NCI-H226 (cell line): ENCODE measurements at regions not wholly inside any gene's neighbourhood (a gene's known extent, or its start where the extent isn't known, plus 50 kb on each side); places are given as distances from the start of the nearest gene placed in this dataset.
"Not testable (repeated sequence)": the region's sequence is repeated elsewhere in the genome, so short reads cannot be mapped to it uniquely, and the experiment has no call there.

Experiments used
- DNase-seq: peaks from one replicate; pipeline ENCODE4 v3.0.0-alpha.2; 2015

DNA sequence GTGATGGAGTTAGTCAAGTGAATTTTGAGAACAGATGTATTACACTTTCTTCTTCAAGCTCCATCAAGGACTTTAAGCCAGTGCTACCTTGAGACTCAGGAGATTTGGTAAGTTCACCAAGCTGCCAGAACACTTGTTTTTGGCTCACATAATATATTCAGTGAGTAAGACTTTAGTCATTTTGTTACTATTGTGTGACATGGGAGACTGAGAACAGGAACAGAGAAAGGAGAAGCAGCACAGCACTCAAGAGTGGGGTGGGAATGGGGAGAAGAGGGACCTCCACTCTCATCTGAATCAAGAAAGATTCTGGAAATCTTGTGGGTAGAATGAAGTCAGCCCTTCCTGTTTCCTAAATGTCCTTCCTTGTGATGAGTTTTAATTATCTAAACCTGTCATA is 87.3 kb upstream of the TET2 start:
- DNase-seq = no peak

DNA sequence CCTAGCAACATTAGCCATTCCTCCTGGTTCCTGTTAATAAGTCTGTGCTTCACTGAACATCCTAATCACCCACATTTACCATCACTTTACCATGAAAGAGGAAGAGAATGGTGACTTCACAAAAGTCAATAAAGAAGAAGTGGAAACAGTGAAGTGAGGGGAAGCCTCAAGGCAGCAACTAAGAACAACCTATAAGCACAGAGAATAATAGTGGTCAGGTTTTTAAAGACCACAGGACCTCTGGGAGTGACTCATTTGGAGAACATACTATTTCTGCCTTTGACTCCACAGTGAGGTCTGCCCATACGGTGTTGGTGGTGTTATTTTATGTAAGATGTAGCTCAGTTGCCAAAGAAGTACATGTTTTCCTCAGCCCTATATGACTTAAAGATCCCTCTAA is 86.0 kb upstream of the TET2 start:
- peak; percentile 54 for DNase-seq

DNA sequence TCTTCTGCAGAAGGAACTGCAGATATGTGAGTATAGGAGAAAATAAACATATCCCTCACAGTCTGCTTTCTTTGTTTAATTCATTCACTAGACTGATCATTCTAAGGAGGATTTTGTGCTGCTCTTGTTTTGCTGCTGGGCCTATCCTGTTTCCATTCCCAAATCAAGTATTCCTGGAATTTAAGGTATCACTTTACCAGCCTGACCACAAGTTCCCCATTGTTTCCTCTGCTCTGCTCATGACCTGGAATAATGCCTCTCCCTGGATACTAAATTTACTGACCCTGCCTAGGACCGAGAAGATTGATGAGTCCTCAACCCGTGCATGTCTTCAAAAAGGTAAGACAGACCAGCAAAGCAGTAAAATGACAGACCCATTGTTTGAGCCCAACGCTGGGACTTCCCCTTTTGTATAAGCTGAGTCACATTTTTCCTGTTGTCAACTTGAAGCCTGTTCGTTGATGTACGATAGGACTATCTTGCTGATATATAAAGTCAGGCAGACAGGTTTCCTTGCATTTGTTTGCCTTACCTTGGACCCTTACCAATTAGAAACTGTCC is 85.5 kb upstream of the TET2 start:
- DNase-seq = peak; percentile 84

DNA sequence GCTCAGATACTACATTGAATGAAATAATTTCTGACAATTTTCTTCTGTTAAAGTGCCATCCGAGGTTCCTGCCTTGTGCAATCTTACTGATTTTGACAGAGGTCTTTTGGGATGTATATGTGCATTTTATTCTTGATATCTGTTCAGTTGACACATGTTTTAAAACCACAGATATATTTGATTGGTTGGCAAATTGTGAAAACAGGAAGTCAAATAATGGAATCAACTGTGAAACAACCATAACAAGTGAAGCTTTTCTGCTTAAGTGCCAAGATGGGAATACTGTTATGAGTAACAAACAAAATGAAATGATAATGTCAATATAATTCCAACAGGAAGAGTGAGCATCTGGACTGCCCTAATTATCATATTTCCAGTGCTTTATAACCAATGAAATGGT is 84.9 kb upstream of the TET2 start:
- no peak for DNase-seq

DNA sequence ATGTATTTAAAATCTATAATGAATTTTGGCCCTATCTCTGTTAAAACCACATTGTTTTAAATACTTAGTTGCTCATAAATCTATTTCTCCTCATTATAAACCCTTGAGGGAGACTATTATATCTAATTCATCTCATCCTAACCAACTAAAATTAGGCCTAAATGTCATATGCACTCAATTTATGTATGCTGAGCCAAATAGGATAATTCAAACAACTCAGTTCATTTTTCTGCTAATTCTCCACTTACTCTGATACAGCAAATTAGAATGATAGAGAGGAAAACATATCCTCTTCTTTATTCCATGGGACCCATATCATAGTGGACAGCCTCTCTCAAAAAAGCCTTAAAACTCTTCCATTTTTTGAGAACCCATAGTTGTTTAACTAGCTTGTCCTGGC is 80.3 kb upstream of the TET2 start:
- no peak for DNase-seq

DNA sequence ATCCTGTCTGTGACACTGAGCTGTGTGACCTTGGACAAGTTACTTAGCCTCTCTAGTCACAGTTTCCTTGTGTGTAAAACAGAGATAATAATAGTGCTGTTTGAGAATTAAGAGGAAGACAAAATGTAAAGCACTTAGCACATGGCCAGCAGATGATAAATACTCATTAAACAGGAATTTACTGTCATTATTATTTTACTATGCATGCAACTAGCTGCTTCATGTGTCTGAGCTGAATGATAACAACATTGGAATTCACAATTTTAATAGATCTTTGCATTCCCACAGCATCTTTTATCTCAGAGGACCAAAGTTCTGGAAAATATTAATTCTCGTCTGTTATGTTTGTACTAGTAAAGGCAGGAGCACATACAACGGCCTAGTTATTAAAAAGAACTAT is 79.2 kb upstream of the TET2 start:
- DNase-seq = no peak

DNA sequence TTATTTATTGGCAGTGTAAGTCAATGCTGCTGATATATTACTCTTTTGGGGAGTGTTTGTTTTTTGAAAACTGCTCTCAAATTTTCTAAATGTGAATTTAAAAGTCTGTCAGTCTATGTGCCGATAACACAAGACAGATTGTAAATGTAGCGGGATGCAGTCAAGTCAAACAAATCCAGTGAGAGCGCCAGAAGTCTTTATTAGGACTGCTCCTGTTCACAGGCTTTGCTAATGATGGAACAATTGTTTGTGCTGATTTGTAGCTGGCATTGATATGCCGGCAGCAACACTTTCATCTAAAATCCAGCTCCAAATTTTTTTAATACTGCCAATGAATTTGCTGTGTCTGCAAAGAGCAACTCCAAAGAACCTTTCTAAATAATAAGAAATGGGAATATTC is 78.7 kb upstream of the TET2 start:
- no peak for DNase-seq

DNA sequence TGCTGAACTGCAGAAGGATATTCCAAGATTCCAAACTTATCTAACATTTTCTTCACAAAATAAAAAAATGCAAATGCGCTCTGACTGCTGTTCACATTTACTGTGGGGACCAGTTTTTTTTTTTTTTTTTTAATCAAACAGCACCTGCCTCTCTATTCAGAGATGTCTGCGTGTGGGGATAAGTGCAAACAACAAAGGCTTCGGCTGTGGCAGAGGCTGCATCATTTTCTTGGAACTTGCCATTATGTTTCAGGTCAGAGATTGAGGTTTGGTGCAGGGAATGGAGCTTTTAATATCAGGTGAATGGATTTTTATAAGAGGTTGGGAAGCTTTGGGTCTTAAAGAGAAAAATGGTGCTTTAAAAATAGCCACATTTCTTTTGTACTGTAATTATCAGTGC is 78.2 kb upstream of the TET2 start:
- DNase-seq = no peak

DNA sequence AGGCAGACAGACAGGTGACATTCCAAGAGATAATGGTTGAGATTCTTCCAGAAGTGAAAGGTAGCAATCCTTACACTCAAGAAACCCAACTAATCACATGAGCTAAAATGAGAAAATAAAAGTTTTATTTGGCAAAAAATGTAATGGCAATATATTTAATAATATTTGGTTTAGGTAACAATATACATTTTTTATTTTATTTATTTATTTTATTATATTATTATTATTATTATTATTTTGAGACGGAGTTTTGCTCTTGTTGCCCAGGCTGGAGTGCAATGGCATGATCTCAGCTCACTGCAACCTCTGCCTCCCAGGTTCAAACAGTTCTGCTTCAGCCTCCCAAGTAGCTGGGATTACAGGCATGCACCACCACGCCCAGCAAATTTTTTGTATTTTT is 74.6 kb upstream of the TET2 start:
- DNase-seq = not testable (repeated sequence)

DNA sequence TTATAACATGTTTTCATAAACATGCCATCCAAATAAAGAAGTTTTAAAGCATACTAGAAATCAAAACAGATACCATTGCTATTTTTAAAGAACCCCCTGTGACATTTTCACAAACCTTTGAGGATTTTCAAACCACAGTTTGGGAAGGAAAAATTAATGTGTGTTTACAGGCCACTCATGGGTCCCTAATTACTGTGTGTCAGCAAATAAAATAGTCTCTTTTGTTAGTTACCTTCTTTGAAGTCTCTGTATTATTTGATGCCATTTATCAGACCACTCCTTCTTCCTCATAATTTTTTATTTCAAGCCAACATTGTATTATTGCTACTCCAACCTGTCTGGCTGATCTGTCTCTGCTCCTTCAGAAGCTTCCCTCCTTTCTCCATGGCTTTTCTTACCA is 72.6 kb upstream of the TET2 start:
- DNase-seq = no peak

DNA sequence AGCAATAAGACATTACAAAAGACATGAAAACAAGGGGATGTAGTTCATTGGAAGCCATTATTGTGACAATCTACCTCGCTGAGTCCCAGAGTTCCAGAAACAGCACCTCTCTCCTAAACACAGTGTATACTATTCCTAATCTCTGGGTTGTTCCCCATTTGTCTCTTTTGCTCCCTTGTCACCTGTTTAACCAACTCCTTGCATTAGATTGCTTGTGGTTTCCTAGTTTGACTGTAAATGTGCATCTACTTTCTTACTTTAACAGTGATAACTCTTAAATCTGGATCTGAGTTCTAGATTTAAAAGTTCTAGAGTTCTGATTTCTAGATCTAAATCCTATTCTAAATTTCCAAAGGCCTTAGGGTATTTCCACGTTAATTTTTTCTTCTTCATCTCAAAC is 71.6 kb upstream of the TET2 start:
- no peak for DNase-seq

DNA sequence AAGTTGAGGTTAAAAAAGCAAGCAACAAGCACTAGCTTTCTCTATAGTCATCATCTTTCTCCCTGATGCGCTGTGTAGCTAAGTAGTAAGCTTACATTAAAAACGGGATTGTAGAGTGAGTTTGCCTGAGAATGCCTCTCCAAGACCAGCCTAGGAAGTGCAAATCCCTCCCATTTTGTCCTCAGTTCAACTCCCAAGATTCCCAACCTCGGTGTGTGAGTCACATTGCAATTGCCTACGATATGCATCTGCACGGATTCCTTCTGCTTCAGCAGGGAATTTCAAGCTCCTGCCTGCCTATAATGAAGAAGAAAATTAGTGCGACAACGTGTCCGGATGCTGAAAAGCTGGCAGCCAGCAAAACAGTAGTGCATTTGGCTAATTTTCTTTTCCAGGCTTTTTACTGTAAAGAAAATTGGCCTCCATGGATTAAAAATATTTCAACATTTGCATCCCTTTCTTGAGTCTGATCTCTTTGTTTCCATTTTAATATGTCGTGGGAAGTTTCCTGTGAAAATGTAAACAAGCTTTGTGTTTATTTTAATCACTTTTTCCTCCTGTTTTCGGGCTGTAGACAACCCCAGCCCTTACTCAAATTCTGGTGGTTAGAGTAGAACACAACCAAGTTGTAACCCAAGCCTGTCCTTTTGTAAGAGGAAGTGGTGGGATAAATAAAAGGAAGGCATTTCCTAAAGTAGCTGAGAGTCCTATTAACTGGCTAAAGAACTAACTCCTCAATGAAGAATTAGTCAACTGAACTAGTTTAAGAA is 58.4 kb upstream of the TET2 start:
- peak; percentile 70 for DNase-seq

DNA sequence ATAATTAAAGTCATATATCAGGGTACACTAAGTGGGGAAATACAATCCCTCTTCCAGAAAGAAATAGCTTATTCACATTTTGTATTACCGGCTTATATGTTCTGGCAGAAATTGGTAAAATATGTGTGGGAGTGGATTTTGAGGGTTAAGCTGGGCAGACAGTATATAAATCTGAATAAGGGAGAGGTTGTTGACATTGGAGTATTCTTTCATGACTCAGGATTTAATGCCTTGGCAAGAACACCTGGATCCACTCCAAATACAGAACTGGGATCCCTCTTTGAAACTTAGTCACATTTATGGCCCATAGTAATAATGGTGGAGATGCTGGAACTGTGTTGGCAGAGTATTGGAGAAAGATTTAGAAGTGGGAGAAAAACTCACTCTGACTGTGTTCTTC is 54.3 kb upstream of the TET2 start:
- DNase-seq = peak; percentile 84

DNA sequence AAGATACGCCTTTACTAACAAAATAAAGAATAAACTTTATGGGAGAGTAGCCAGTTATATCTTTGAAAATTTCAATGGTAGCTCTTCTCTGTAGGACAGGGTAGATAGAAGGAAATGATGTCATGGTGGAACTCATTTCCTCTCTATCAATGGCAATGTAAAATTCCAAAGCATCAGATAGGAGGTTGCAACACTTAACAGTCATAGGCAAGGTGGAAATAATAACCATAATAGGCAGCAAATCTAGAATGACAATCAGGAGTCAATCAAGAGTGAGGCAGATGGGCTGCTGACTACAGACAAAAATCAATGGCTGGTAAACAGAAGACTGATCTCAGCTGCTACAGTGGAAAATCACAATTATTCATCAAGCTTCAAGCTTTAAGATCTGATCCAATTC is 53.9 kb upstream of the TET2 start:
- DNase-seq = peak; percentile 75

DNA sequence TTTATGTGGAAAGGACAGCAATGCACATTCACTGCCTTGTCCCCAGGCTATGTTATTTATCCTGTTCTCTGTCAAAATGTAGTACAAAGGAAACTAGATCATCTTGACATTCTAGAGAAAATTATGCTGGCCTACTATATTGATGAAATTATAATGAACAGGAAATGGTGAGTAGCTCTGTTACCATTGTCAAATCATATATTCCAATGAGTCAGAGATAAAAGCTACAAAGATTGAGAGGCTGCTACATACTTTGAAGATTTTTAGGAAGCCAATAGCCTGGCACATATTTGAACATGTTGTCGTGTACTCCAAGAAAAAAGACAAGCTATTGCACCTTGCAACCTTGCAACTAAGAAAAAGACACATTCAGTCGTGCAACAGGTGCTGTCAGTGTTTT is 52.7 kb upstream of the TET2 start:
- no peak for DNase-seq
